ENCODE measurements at regions not wholly inside any gene's neighbourhood (a gene's known extent, or its start where the extent isn't known, plus 50 kb on each side); places are given as distances from the start of the nearest gene placed in this dataset.
"Not testable (repeated sequence)": the region's sequence is repeated elsewhere in the genome, so short reads cannot be mapped to it uniquely, and the experiment has no call there.

GRCh38 chr7:156515911-156516790, 124.4 kb upstream of the RNF32 start:
- H3K4me1 Mint-ChIP-seq (ENCODE audit: low read depth): no peaks in the 10 kb centered on the region
- intact Hi-C loops (cut with micrococcal nuclease): no loop called here
- peaks cover 5% of the 10 kb centered on the region for H3K9me3 Mint-ChIP-seq
- no peak overlapping the region for H3K4me3 Mint-ChIP-seq
- no peaks in the 10 kb centered on the region for H3K36me3 Mint-ChIP-seq (ENCODE audit: low read depth)
- H3K27ac Mint-ChIP-seq: no peak overlapping the region
- peaks cover 5% of the 10 kb centered on the region for H3K27me3 Mint-ChIP-seq

- no peak overlapping the region for H3K4me3 Mint-ChIP-seq
Measured at GRCh38 chr7:156514851-156515250, 125.7 kb upstream of the RNF32 start.

DNA sequence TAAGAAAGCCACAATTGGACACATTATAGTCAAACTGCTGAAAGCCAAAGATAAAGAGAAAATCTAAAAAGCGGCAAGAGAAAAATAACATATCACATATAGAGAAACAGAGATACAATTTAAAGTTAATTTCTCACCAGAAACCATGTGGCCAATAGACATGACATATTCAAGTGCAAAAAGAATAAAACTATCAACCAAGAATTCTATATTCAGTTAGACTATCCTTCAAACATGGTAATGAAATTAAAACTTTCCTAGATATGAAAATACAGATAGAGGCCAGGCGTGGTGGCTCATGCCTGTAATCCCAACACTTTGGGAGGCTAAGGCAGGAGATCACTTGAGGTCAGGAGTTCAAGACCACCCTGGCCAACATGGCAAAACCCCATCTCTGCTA, 129.1 kb upstream of the RNF32 start:
- intact Hi-C loops (cut with micrococcal nuclease): no loop called here
- H3K27me3 Mint-ChIP-seq: peaks cover 5% of the 10 kb centered on the region
- H3K9me3 Mint-ChIP-seq: peaks cover 32% of the 10 kb centered on the region
- no peaks in the 10 kb centered on the region for H3K4me1 Mint-ChIP-seq (ENCODE audit: low read depth)
- H3K36me3 Mint-ChIP-seq (ENCODE audit: low read depth): no peaks in the 10 kb centered on the region
- no peak overlapping the region for H3K27ac Mint-ChIP-seq
- no peak overlapping the region for H3K4me3 Mint-ChIP-seq

More at GRCh38 chr7:156514851-156515250, 125.7 kb upstream of the RNF32 start:
- Mint-ChIP-seq H3K27me3 (peaks cover 5% of the 10 kb centered on the region), H3K36me3 (ENCODE audit: low read depth) (no peaks in the 10 kb centered on the region), H3K4me1 (ENCODE audit: low read depth) (no peaks in the 10 kb centered on the region), H3K9me3 (peaks cover 18% of the 10 kb centered on the region), H3K27ac (no peak overlapping the region)
- intact Hi-C loops (cut with micrococcal nuclease): no loop called here

- Mint-ChIP-seq H3K4me1 (ENCODE audit: low read depth) (no peaks in the 10 kb centered on the region), H3K4me3 (no peak overlapping the region), H3K36me3 (ENCODE audit: low read depth) (no peaks in the 10 kb centered on the region), H3K9me3 (peaks cover 35% of the 10 kb centered on the region), H3K27ac (no peak overlapping the region), H3K27me3 (peaks cover 5% of the 10 kb centered on the region)
- intact Hi-C loops (cut with micrococcal nuclease): no loop called here
Measured at GRCh38 chr7:156510966-156511365, 129.6 kb upstream of the RNF32 start.

- H3K27me3 Mint-ChIP-seq: peaks cover 2% of the 10 kb centered on the region
- intact Hi-C loops (cut with micrococcal nuclease): no loop called here
- H3K27ac Mint-ChIP-seq: no peak overlapping the region
- no peak overlapping the region for H3K4me3 Mint-ChIP-seq
- H3K4me1 Mint-ChIP-seq (ENCODE audit: low read depth): no peaks in the 10 kb centered on the region
- peaks cover 35% of the 10 kb centered on the region for H3K9me3 Mint-ChIP-seq
- H3K36me3 Mint-ChIP-seq (ENCODE audit: low read depth): no peaks in the 10 kb centered on the region
Measured at GRCh38 chr7:156509216-156509615, 131.4 kb upstream of the RNF32 start.

DNA sequence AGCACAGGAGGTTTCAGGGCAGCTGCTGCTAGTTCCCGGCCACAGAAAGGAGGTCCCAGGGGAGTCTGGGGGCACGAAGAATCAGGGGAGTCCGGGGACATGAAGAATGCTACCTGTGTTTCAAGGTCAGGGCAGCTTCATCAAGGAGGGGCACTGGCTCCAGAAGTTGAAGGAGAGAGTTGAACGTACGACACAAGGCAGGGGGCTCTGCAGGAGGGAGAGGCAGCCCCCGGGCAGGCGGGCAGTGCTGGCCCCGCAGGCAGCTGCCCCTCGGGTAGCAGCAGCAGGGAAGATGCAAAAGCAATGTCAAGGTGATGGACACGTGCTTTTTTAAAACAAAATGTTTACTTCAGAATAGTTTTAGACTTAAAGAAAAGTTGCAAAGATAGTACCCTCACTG, 134.7 kb upstream of the RNF32 start:
- Mint-ChIP-seq H3K27me3 (no peaks in the 10 kb centered on the region), H3K4me3 (no peak overlapping the region), H3K27ac (no peak overlapping the region), H3K36me3 (ENCODE audit: low read depth) (no peaks in the 10 kb centered on the region), H3K4me1 (ENCODE audit: low read depth) (no peaks in the 10 kb centered on the region), H3K9me3 (peaks cover 27% of the 10 kb centered on the region)
- intact Hi-C loops (cut with micrococcal nuclease): no loop called here

DNA sequence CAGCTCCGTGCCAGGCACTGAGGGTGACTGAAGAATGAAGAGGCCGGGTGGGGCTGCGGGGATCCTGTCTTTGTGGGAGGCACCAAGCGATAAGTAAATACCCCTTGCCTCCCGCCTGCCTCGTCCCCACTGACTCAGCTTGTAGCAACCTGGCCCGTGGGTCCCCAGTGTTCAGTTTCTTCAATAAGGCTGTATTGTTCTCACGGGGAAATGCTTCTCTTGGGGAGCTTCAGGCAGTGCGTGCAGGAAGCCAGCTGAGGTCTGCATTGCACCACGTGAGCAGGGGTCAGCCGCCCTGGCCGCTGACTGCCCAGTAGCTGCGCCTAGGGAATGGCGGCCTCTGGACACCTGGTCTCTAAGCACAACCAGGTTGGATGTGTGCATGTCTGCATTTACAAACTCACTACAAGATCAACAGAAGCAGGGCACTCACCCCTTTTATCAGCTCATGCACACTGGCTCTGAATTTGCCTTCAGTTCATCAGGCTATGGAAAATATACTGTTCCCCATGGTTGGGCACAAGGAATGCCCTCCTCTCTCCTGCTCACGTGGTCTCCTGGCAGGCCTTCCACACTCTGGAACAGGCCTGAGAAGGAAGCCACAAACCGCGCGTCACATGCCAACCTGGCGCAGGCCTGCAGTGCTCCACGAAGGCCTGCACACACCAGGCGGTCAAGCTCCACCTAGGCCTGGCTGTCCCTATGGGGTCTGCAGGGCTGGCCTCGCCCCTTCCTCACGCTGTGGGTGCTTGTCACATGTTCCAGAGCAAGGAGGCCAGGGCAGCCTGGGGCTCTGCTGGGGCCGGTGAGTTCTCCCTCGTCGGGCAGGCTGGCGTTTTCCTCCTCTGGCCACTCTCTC, 135.7 kb upstream of the RNF32 start:
- H3K4me3 Mint-ChIP-seq: no peak overlapping the region
- no peaks in the 10 kb centered on the region for H3K4me1 Mint-ChIP-seq (ENCODE audit: low read depth)
- no peaks in the 10 kb centered on the region for H3K36me3 Mint-ChIP-seq (ENCODE audit: low read depth)

DNA sequence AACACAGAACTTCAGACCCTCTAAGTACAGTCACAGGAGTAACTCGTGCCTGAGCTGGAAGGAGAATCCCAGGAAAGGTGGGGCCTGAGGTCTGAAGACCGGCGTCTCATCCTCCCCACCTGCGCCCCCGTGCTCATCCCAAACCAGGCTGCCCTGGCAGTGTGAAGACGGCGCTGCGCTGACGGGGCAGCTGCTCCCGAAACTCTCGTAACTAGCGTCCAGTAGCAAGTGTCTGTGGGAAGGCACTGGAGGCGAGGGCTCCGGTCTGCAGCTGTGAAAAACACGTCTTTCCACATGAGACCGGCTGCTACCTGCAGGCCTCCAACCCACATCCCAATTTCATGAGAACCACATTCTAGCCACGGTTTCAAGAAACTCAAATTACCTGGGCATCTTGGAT, 136.6 kb upstream of the RNF32 start:
- Mint-ChIP-seq H3K36me3 (ENCODE audit: low read depth) (no peaks in the 10 kb centered on the region), H3K4me1 (ENCODE audit: low read depth) (no peaks in the 10 kb centered on the region), H3K9me3 (peaks cover 8% of the 10 kb centered on the region), H3K4me3 (no peak overlapping the region), H3K27ac (no peak overlapping the region), H3K27me3 (no peaks in the 10 kb centered on the region)
- intact Hi-C loops (cut with micrococcal nuclease): no loop called here

More for the DNA sequence above, 135.7 kb upstream of the RNF32 start:
- no peak overlapping the region for H3K27ac Mint-ChIP-seq
- peaks cover 17% of the 10 kb centered on the region for H3K9me3 Mint-ChIP-seq
- H3K27me3 Mint-ChIP-seq: no peaks in the 10 kb centered on the region
- intact Hi-C loops (cut with micrococcal nuclease): no loop called here

DNA sequence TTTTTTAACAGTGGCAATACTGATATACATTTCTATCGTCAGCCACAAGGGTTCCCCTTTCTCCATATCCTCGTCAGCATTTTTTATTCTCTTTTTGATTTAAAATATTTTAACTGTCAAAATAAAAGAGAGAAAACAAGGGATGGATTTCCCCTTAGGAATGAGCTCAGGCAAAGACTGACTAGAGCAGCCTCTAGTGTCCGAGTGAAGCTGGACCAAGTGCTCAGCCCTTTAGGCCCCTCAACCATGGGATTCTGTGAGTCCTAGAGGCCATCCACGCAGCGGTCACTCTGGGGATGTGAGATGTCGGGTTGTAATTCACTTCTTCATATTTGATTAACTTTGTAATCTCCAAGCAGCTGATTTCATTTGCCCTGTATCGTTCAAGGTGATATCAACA, 137.4 kb upstream of the RNF32 start:
- intact Hi-C loops (cut with micrococcal nuclease): no loop called here
- H3K36me3 Mint-ChIP-seq (ENCODE audit: low read depth): no peaks in the 10 kb centered on the region
- no peaks in the 10 kb centered on the region for H3K27me3 Mint-ChIP-seq
- no peak overlapping the region for H3K27ac Mint-ChIP-seq
- H3K9me3 Mint-ChIP-seq: peaks cover 8% of the 10 kb centered on the region
- no peak overlapping the region for H3K4me3 Mint-ChIP-seq
- H3K4me1 Mint-ChIP-seq (ENCODE audit: low read depth): no peaks in the 10 kb centered on the region

- H3K27ac Mint-ChIP-seq; H3K9me3 Mint-ChIP-seq; H3K4me3 Mint-ChIP-seq; H3K36me3 Mint-ChIP-seq (ENCODE audit: low read depth); H3K4me1 Mint-ChIP-seq (ENCODE audit: low read depth); H3K27me3 Mint-ChIP-seq; intact Hi-C loops (cut with micrococcal nuclease): not testable (repeated sequence)
Measured at GRCh38 chr7:156501815-156502214, 138.8 kb upstream of the RNF32 start.

- Mint-ChIP-seq H3K27ac (no peak overlapping the region), H3K4me1 (ENCODE audit: low read depth) (no peaks in the 10 kb centered on the region), H3K9me3 (no peaks in the 10 kb centered on the region), H3K27me3 (no peaks in the 10 kb centered on the region), H3K36me3 (ENCODE audit: low read depth) (no peaks in the 10 kb centered on the region), H3K4me3 (no peak overlapping the region)
- intact Hi-C loops (cut with micrococcal nuclease): no loop called here
Measured at GRCh38 chr7:156499247-156499881, 141.2 kb upstream of the RNF32 start.

DNA sequence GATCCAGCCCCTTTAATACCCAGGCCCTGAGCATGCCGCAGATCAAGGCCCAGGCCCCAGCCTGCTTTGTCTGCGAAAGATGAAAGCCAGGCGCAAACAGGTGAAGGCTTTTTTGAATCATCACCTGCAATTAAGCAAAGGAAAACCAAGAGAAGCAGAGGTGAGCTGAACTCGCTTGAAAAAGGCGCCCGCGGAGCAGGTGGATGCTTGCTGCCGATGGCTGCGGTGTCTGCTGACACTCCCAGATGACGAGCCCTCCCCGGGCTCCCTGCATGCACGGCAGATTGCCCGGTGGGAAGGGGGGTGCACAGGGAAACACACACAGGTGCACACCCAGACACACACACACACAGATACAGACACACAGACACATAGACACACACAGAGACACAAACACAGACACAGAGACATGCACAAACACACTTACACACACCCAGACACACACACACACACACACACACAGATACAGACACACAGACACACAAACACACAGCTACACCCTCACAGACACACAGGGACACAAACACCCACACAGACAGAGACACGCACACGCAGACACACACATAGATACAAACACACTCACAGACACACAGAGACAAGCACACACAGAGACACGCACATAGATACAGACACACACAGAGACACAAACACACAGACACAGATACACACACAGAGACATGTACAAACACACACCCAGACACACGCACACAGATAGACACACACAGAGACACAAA, 142.6 kb upstream of the RNF32 start:
- intact Hi-C loops (cut with micrococcal nuclease): no loop called here
- no peaks in the 10 kb centered on the region for H3K36me3 Mint-ChIP-seq (ENCODE audit: low read depth)

GRCh38 chr7:156496865-156497264, 143.7 kb upstream of the RNF32 start:
- intact Hi-C loops (cut with micrococcal nuclease): no loop called here
- Mint-ChIP-seq H3K27me3 (peaks cover 3% of the 10 kb centered on the region), H3K4me1 (ENCODE audit: low read depth) (no peaks in the 10 kb centered on the region), H3K27ac (no peak overlapping the region), H3K9me3 (no peaks in the 10 kb centered on the region), H3K4me3 (no peak overlapping the region), H3K36me3 (ENCODE audit: low read depth) (no peaks in the 10 kb centered on the region)

More for the DNA sequence above, 142.6 kb upstream of the RNF32 start:
- Mint-ChIP-seq H3K4me1 (ENCODE audit: low read depth) (no peaks in the 10 kb centered on the region), H3K4me3 (no peak overlapping the region), H3K27ac (no peak overlapping the region), H3K27me3 (no peaks in the 10 kb centered on the region), H3K9me3 (no peaks in the 10 kb centered on the region)

Measured in dendritic cell treated with granulocyte-macrophage colony-stimulating factor and Interleukin-4, amounts not matched to agents 40 ng/mL and 50 ng/mL, for 4 days (primary cell).